Astrocyte (in vitro differentiated cells and primary cell): ENCODE measurements at regions not wholly inside any gene's neighbourhood (a gene's known extent, or its start where the extent isn't known, plus 50 kb on each side); places are given as distances from the start of the nearest gene placed in this dataset.

ENCODE experiments used
- CTCF ChIP-seq: IDR thresholded peaks from 2 replicates; pipeline ENCODE4 v1.5.1; 2011; ENCODE audit warnings: low read depth, mild to moderate bottlenecking, inconsistent platforms, low read length, moderate library complexity; ENCODE audit not compliant: insufficient read depth
- EZH2 ChIP-seq: IDR thresholded peaks from 2 replicates; pipeline ENCODE4 v1.6.1; 2012; ENCODE audit warnings: mild to moderate bottlenecking, low read length, inconsistent platforms; ENCODE audit not compliant: insufficient read depth

- no peak for TF ChIP-seq CTCF
- no peak for TF ChIP-seq EZH2
Measured at GRCh38 chr11:97548280-97548679, 1158.5 kb downstream of the JRKL start.
